ENCODE measurements at regions not wholly inside any gene's neighbourhood (a gene's known extent, or its start where the extent isn't known, plus 50 kb on each side); places are given as distances from the start of the nearest gene placed in this dataset.
A peak's percentile ranks its signal among the peaks of the same experiment; 100 is the strongest.
"Not testable (repeated sequence)": the region's sequence is repeated elsewhere in the genome, so short reads cannot be mapped to it uniquely, and the experiment has no call there.

DNA sequence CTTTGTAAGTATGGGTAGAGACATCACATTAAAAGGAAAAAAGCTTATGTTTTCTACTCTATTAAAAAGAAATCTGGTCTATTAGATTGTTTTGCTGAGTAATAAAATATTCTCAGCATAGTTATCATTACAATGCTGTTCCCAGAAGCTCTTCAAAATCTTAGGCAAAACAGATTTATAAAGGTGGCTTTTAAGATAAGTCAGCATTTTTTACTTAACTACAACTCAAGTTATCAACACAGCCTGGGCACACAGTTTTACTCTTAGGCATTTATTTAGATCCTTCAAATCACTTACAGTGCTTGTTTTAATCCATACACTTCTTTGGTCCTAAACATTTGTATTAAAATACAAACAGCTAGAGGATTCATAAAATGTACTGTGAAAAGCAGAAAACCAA, 534.8 kb upstream of the NCAM2 start:
- TF ChIP-seq, protein P1, sequence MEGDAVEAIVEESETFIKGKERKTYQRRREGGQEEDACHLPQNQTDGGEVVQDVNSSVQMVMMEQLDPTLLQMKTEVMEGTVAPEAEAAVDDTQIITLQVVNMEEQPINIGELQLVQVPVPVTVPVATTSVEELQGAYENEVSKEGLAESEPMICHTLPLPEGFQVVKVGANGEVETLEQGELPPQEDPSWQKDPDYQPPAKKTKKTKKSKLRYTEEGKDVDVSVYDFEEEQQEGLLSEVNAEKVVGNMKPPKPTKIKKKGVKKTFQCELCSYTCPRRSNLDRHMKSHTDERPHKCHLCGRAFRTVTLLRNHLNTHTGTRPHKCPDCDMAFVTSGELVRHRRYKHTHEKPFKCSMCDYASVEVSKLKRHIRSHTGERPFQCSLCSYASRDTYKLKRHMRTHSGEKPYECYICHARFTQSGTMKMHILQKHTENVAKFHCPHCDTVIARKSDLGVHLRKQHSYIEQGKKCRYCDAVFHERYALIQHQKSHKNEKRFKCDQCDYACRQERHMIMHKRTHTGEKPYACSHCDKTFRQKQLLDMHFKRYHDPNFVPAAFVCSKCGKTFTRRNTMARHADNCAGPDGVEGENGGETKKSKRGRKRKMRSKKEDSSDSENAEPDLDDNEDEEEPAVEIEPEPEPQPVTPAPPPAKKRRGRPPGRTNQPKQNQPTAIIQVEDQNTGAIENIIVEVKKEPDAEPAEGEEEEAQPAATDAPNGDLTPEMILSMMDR (IDR thresholded peaks at IDR 0.05; ENCODE audit: control extremely low read depth, extremely low read depth) = no peak
- DNase-seq = no peak
- Histone ChIP-seq H3K4me3 (no peak overlapping the region), H3K27ac (ENCODE audit: low read depth in 1 of 2, low read length in 1 of 2) (no peak overlapping the region), H3K27me3 (ENCODE audit: control insufficient read depth in 3 of 3, insufficient read depth in 3 of 3, low read length in 2 of 3) (no peaks in the 10 kb centered on the region), H3K9ac (ENCODE audit: insufficient read depth in 1 of 2, low read length in 2 of 2) (no peak overlapping the region), H3K9me3 (ENCODE audit: control insufficient read depth in 4 of 4, insufficient read depth in 3 of 4, low read length in 3 of 4) (peaks cover 0 to 2% (median 0%) of the 10 kb centered on the region in 4 donors), H3K4me1 (ENCODE audit: control insufficient read depth in 5 of 5, insufficient read depth in 5 of 5, low read length in 5 of 5) (no peaks in the 10 kb centered on the region), H3K36me3 (ENCODE audit: control insufficient read depth in 4 of 4, insufficient read depth in 4 of 4, low read length in 4 of 4) (no peaks in the 10 kb centered on the region)
- no peak for ATAC-seq (ENCODE audit: insufficient read depth, low FRiP score)

DNA sequence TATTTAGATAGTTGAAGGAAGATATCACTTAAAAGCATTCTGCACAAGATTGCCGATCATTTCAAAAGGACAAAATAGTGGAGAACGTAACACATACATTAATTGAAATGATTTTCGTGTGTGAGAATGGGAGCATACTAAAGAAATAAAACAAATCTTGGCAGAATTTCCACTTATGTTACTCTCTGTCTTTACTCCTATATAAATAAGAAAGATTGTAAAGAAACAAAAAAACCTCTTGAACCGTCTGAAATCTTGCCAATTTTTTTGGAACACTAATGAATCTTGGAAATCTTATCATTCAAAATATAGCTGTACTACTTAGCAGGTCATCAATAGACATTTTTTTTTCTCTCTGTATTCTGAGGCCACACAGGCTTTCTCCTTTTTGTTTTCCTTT, 528.8 kb upstream of the NCAM2 start:
- ATAC-seq (ENCODE audit: insufficient read depth, low FRiP score) (no peak), DNase-seq (peak in 2 of 3 donors; percentile 90 to 93)
- WGBS, 2 donors = 60 to 64% methylated on average over 4 of the region's 4 CpGs
- no peaks in the 10 kb centered on the region for H3K27me3 ChIP-seq (ENCODE audit: control insufficient read depth in 3 of 3, insufficient read depth in 3 of 3, low read length in 2 of 3)
- H3K36me3 ChIP-seq (ENCODE audit: control insufficient read depth in 4 of 4, insufficient read depth in 4 of 4, low read length in 4 of 4) = no peaks in the 10 kb centered on the region
- peaks cover 0 to 9% (median 0%) of the 10 kb centered on the region in 5 donors for H3K4me1 ChIP-seq (ENCODE audit: control insufficient read depth in 5 of 5, insufficient read depth in 5 of 5, low read length in 5 of 5)
- H3K9ac ChIP-seq (ENCODE audit: insufficient read depth in 1 of 2, low read length in 2 of 2) = no peak overlapping the region
- no peaks in the 10 kb centered on the region for H3K9me3 ChIP-seq (ENCODE audit: control insufficient read depth in 4 of 4, insufficient read depth in 3 of 4, low read length in 3 of 4)
- H3K27ac ChIP-seq (ENCODE audit: low read depth in 1 of 2, low read length in 1 of 2) = no peak overlapping the region
- TF ChIP-seq, protein P1 (IDR thresholded peaks at IDR 0.05; ENCODE audit: control extremely low read depth, extremely low read depth) = no peak
- H3K4me3 ChIP-seq = no peak overlapping the region

DNA sequence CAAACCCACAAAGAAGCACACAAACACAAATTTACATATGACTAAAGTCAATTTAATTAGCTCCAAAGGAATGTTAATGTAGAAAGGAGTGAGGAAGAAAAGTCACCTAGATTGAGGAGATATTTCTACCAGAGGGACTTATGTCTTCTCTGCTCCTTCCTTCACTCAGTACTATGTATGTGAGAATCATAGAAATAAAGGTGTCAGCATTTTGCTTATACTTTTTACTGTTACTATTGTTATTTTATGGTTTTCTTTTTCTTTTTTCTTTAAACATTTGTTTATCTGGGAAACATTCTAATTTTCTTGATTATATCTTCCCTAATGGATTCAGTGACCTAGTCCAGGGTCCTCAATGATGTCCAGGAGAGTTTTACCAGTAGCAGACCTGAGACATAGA, 511.9 kb upstream of the NCAM2 start:
- no peaks in the 10 kb centered on the region for H3K9me3 ChIP-seq (ENCODE audit: control insufficient read depth in 4 of 4, insufficient read depth in 3 of 4, low read length in 3 of 4)
- no peak overlapping the region for H3K4me3 ChIP-seq
- no peak for ATAC-seq (ENCODE audit: insufficient read depth, low FRiP score)
- no peak overlapping the region for H3K9ac ChIP-seq (ENCODE audit: insufficient read depth in 1 of 2, low read length in 2 of 2)
- no peaks in the 10 kb centered on the region for H3K27me3 ChIP-seq (ENCODE audit: control insufficient read depth in 3 of 3, insufficient read depth in 3 of 3, low read length in 2 of 3)
- TF ChIP-seq, protein P1 (IDR thresholded peaks at IDR 0.05; ENCODE audit: control extremely low read depth, extremely low read depth) = no peak
- no peak for DNase-seq
- H3K36me3 ChIP-seq (ENCODE audit: control insufficient read depth in 4 of 4, insufficient read depth in 4 of 4, low read length in 4 of 4) = no peaks in the 10 kb centered on the region
- no peak overlapping the region for H3K27ac ChIP-seq (ENCODE audit: low read depth in 1 of 2, low read length in 1 of 2)
- no peaks in the 10 kb centered on the region for H3K4me1 ChIP-seq (ENCODE audit: control insufficient read depth in 5 of 5, insufficient read depth in 5 of 5, low read length in 5 of 5)

DNA sequence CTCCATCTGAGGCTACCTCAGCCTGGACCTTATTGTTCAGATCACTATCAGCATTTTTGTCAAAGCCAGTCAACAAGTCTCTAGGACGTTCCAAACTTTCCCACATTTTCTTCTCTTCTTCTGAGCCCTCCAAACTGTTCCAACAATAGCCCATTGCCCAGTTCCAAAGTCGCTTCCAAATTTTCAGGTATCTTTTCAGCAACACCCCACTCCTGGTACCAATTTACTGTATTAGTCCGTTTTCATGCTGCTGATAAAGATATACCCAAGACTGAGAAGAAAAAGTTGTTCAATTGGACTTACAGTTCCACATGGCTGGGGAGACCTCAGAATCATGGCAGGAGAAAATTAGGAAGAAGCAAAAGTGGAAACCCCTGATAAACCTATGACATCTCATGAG, 495.3 kb upstream of the NCAM2 start:
- not testable (repeated sequence) for H3K4me1 ChIP-seq (ENCODE audit: control insufficient read depth in 5 of 5, insufficient read depth in 5 of 5, low read length in 5 of 5); H3K9ac ChIP-seq (ENCODE audit: insufficient read depth in 1 of 2, low read length in 2 of 2); H3K36me3 ChIP-seq (ENCODE audit: control insufficient read depth in 4 of 4, insufficient read depth in 4 of 4, low read length in 4 of 4); H3K9me3 ChIP-seq (ENCODE audit: control insufficient read depth in 4 of 4, insufficient read depth in 3 of 4, low read length in 3 of 4); ATAC-seq (ENCODE audit: insufficient read depth, low FRiP score); H3K4me3 ChIP-seq; DNase-seq; H3K27ac ChIP-seq (ENCODE audit: low read depth in 1 of 2, low read length in 1 of 2); H3K27me3 ChIP-seq (ENCODE audit: control insufficient read depth in 3 of 3, insufficient read depth in 3 of 3, low read length in 2 of 3)
- 70 to 81% methylated on average over 3 of the region's 3 CpGs for WGBS, 2 donors

Measured in lung (tissue), 11 donors.